ENCODE measurements at regions not wholly inside any gene's neighbourhood (a gene's known extent, or its start where the extent isn't known, plus 50 kb on each side); places are given as distances from the start of the nearest gene placed in this dataset.

GRCh38 chr3:193049935-193050334 is 132.3 kb upstream of the MB21D2 start:
- no peak overlapping the region for H3K4me3 ChIP-seq (ENCODE audit: low read depth in 1 of 3, low read length in 3 of 3)
- WGBS, 3 donors = 64 to 69% (median 66%) methylated on average over 4 of the region's 4 CpGs
- H3K9me3 ChIP-seq (ENCODE audit: control insufficient read depth in 2 of 2, insufficient read depth in 1 of 2, low read depth in 1 of 2, low read length in 1 of 2) = no peaks in the 10 kb centered on the region
- no peaks in the 10 kb centered on the region for H3K27me3 ChIP-seq (ENCODE audit: control insufficient read depth in 3 of 3, insufficient read depth in 3 of 3, low read length in 3 of 3)
- H3K27ac ChIP-seq (ENCODE audit: low read depth in 1 of 3, low read length in 2 of 3) = no peak overlapping the region
- H3K4me1 ChIP-seq (ENCODE audit: control insufficient read depth in 3 of 3, insufficient read depth in 2 of 3, low read depth in 1 of 3, low read length in 2 of 3) = no peaks in the 10 kb centered on the region
- DNase-seq (no peak), FAIRE-seq (no peak)
- no peaks in the 10 kb centered on the region for H3K36me3 ChIP-seq (ENCODE audit: control insufficient read depth in 3 of 3, insufficient read depth in 2 of 3, low read depth in 1 of 3, low read length in 3 of 3)

- H3K4me1 ChIP-seq (ENCODE audit: control insufficient read depth in 3 of 3, insufficient read depth in 2 of 3, low read depth in 1 of 3, low read length in 2 of 3) = no peaks in the 10 kb centered on the region
- H3K27me3 ChIP-seq (ENCODE audit: control insufficient read depth in 3 of 3, insufficient read depth in 3 of 3, low read length in 3 of 3) = no peaks in the 10 kb centered on the region
- H3K4me3 ChIP-seq (ENCODE audit: low read depth in 1 of 3, low read length in 3 of 3) = no peak overlapping the region
- no peaks in the 10 kb centered on the region for H3K9me3 ChIP-seq (ENCODE audit: control insufficient read depth in 2 of 2, insufficient read depth in 1 of 2, low read depth in 1 of 2, low read length in 1 of 2)
- H3K27ac ChIP-seq (ENCODE audit: low read depth in 1 of 3, low read length in 2 of 3) = no peak overlapping the region
- no peaks in the 10 kb centered on the region for H3K36me3 ChIP-seq (ENCODE audit: control insufficient read depth in 3 of 3, insufficient read depth in 2 of 3, low read depth in 1 of 3, low read length in 3 of 3)
- DNase-seq (no peak), FAIRE-seq (no peak)
- WGBS, 3 donors = 89 to 92% (median 90%) methylated on average over 4 of the region's 4 CpGs
These were observed 133.7 kb upstream of the MB21D2 start for GRCh38 chr3:193051314-193051713.

GRCh38 chr3:193052354-193053045 is 134.8 kb upstream of the MB21D2 start:
- FAIRE-seq = no peak
- no peaks in the 10 kb centered on the region for H3K27me3 ChIP-seq (ENCODE audit: control insufficient read depth in 3 of 3, insufficient read depth in 3 of 3, low read length in 3 of 3)
- no peak overlapping the region for H3K4me3 ChIP-seq (ENCODE audit: low read depth in 1 of 3, low read length in 3 of 3)
- no peaks in the 10 kb centered on the region for H3K4me1 ChIP-seq (ENCODE audit: control insufficient read depth in 3 of 3, insufficient read depth in 2 of 3, low read depth in 1 of 3, low read length in 2 of 3)
- H3K9me3 ChIP-seq (ENCODE audit: control insufficient read depth in 2 of 2, insufficient read depth in 1 of 2, low read depth in 1 of 2, low read length in 1 of 2) = no peaks in the 10 kb centered on the region
- WGBS, 3 donors = 71 to 87% (median 80%) methylated on average over 8 of the region's 8 CpGs
- no peak overlapping the region for H3K27ac ChIP-seq (ENCODE audit: low read depth in 1 of 3, low read length in 2 of 3)
- no peak for DNase-seq
- H3K36me3 ChIP-seq (ENCODE audit: control insufficient read depth in 3 of 3, insufficient read depth in 2 of 3, low read depth in 1 of 3, low read length in 3 of 3) = no peaks in the 10 kb centered on the region

- no peak for DNase-seq
- no peaks in the 10 kb centered on the region for H3K9me3 ChIP-seq (ENCODE audit: control insufficient read depth in 2 of 2, insufficient read depth in 1 of 2, low read depth in 1 of 2, low read length in 1 of 2)
- no peak overlapping the region for H3K27ac ChIP-seq (ENCODE audit: low read depth in 1 of 3, low read length in 2 of 3)
- H3K4me1 ChIP-seq (ENCODE audit: control insufficient read depth in 3 of 3, insufficient read depth in 2 of 3, low read depth in 1 of 3, low read length in 2 of 3) = no peaks in the 10 kb centered on the region
- no peak for FAIRE-seq
- H3K4me3 ChIP-seq (ENCODE audit: low read depth in 1 of 3, low read length in 3 of 3) = no peak overlapping the region
- H3K36me3 ChIP-seq (ENCODE audit: control insufficient read depth in 3 of 3, insufficient read depth in 2 of 3, low read depth in 1 of 3, low read length in 3 of 3) = no peaks in the 10 kb centered on the region
- H3K27me3 ChIP-seq (ENCODE audit: control insufficient read depth in 3 of 3, insufficient read depth in 3 of 3, low read length in 3 of 3) = no peaks in the 10 kb centered on the region
These were observed 135.4 kb upstream of the MB21D2 start for GRCh38 chr3:193053046-193053435.

GRCh38 chr3:193055352-193055751 is 137.7 kb upstream of the MB21D2 start:
- DNase-seq (no peak), FAIRE-seq (no peak)
- H3K27me3 ChIP-seq (ENCODE audit: control insufficient read depth in 3 of 3, insufficient read depth in 3 of 3, low read length in 3 of 3) = no peaks in the 10 kb centered on the region
- no peak overlapping the region for H3K27ac ChIP-seq (ENCODE audit: low read depth in 1 of 3, low read length in 2 of 3)
- 74 to 77% (median 77%) methylated on average over 10 of the region's 10 CpGs for WGBS, 3 donors
- no peaks in the 10 kb centered on the region for H3K9me3 ChIP-seq (ENCODE audit: control insufficient read depth in 2 of 2, insufficient read depth in 1 of 2, low read depth in 1 of 2, low read length in 1 of 2)
- no peak overlapping the region for H3K4me3 ChIP-seq (ENCODE audit: low read depth in 1 of 3, low read length in 3 of 3)
- no peaks in the 10 kb centered on the region for H3K36me3 ChIP-seq (ENCODE audit: control insufficient read depth in 3 of 3, insufficient read depth in 2 of 3, low read depth in 1 of 3, low read length in 3 of 3)
- H3K4me1 ChIP-seq (ENCODE audit: control insufficient read depth in 3 of 3, insufficient read depth in 2 of 3, low read depth in 1 of 3, low read length in 2 of 3) = no peaks in the 10 kb centered on the region

- no peak overlapping the region for H3K4me3 ChIP-seq (ENCODE audit: low read depth in 1 of 3, low read length in 3 of 3)
- DNase-seq = no peak
- no peaks in the 10 kb centered on the region for H3K27me3 ChIP-seq (ENCODE audit: control insufficient read depth in 3 of 3, insufficient read depth in 3 of 3, low read length in 3 of 3)
- no peaks in the 10 kb centered on the region for H3K9me3 ChIP-seq (ENCODE audit: control insufficient read depth in 2 of 2, insufficient read depth in 1 of 2, low read depth in 1 of 2, low read length in 1 of 2)
- H3K36me3 ChIP-seq (ENCODE audit: control insufficient read depth in 3 of 3, insufficient read depth in 2 of 3, low read depth in 1 of 3, low read length in 3 of 3) = no peaks in the 10 kb centered on the region
- no peak for FAIRE-seq
- 49 to 76% (median 71%) methylated on average over 2 of the region's 2 CpGs for WGBS, 3 donors
- H3K4me1 ChIP-seq (ENCODE audit: control insufficient read depth in 3 of 3, insufficient read depth in 2 of 3, low read depth in 1 of 3, low read length in 2 of 3) = no peaks in the 10 kb centered on the region
- no peak overlapping the region for H3K27ac ChIP-seq (ENCODE audit: low read depth in 1 of 3, low read length in 2 of 3)
These were observed 140.0 kb upstream of the MB21D2 start for GRCh38 chr3:193057616-193058015.

GRCh38 chr3:193060748-193061546 is 143.3 kb upstream of the MB21D2 start:
- no peak for FAIRE-seq
- H3K4me1 ChIP-seq (ENCODE audit: control insufficient read depth in 3 of 3, insufficient read depth in 2 of 3, low read depth in 1 of 3, low read length in 2 of 3) = no peaks in the 10 kb centered on the region
- H3K9me3 ChIP-seq (ENCODE audit: control insufficient read depth in 2 of 2, insufficient read depth in 1 of 2, low read depth in 1 of 2, low read length in 1 of 2) = no peaks in the 10 kb centered on the region
- H3K27me3 ChIP-seq (ENCODE audit: control insufficient read depth in 3 of 3, insufficient read depth in 3 of 3, low read length in 3 of 3) = no peaks in the 10 kb centered on the region
- no peak overlapping the region for H3K27ac ChIP-seq (ENCODE audit: low read depth in 1 of 3, low read length in 2 of 3)
- no peak for DNase-seq
- 69 to 73% (median 73%) methylated on average over 9 of the region's 9 CpGs for WGBS, 3 donors
- no peak overlapping the region for H3K4me3 ChIP-seq (ENCODE audit: low read depth in 1 of 3, low read length in 3 of 3)
- H3K36me3 ChIP-seq (ENCODE audit: control insufficient read depth in 3 of 3, insufficient read depth in 2 of 3, low read depth in 1 of 3, low read length in 3 of 3) = no peaks in the 10 kb centered on the region

GRCh38 chr3:193068365-193068764 is 150.7 kb upstream of the MB21D2 start:
- 45 to 52% (median 50%) methylated on average over 2 of the region's 2 CpGs for WGBS, 3 donors
- Histone ChIP-seq H3K27me3 (ENCODE audit: control insufficient read depth in 3 of 3, insufficient read depth in 3 of 3, low read length in 3 of 3) (no peaks in the 10 kb centered on the region), H3K9me3 (ENCODE audit: control insufficient read depth in 2 of 2, insufficient read depth in 1 of 2, low read depth in 1 of 2, low read length in 1 of 2) (no peaks in the 10 kb centered on the region), H3K4me3 (ENCODE audit: low read depth in 1 of 3, low read length in 3 of 3) (no peak overlapping the region), H3K27ac (ENCODE audit: low read depth in 1 of 3, low read length in 2 of 3) (no peak overlapping the region), H3K36me3 (ENCODE audit: control insufficient read depth in 3 of 3, insufficient read depth in 2 of 3, low read depth in 1 of 3, low read length in 3 of 3) (no peaks in the 10 kb centered on the region), H3K4me1 (ENCODE audit: control insufficient read depth in 3 of 3, insufficient read depth in 2 of 3, low read depth in 1 of 3, low read length in 2 of 3) (no peaks in the 10 kb centered on the region)
- DNase-seq (no peak), FAIRE-seq (no peak)

All from small intestine (tissue), 7 donors.